A549 (cell line): ENCODE measurements at regions not wholly inside any gene's neighbourhood (a gene's known extent, or its start where the extent isn't known, plus 50 kb on each side); places are given as distances from the start of the nearest gene placed in this dataset.

Source experiments
- CTCF ChIP-seq: fragments of >200 bp; sonication (Bioruptor Twin); formaldehyde crosslinking; IDR thresholded peaks from 3 replicates; pipeline ENCODE4 v1.5.1; 2016
- RCOR1 ChIP-seq: fragments of 150-350 bp; IDR thresholded peaks from 2 replicates; pipeline ENCODE4 v1.6.1; 2014; ENCODE audit warnings: antibody characterized with exemption, low read length, low read depth

GRCh38 chr15:62513893-62514292, 348.8 kb upstream of the C2CD4B start:
- TF ChIP-seq CTCF: no peak
- TF ChIP-seq RCOR1: no peak
